Activated naive CD8-positive, alpha-beta T cell treated with anti-CD3 and anti-CD28 coated beads, Interleukin-2, amount 50 U/mL, for 24 hours (primary cell): ENCODE measurements at regions not wholly inside any gene's neighbourhood (a gene's known extent, or its start where the extent isn't known, plus 50 kb on each side); places are given as distances from the start of the nearest gene placed in this dataset.
"Not testable (repeated sequence)": the region's sequence is repeated elsewhere in the genome, so short reads cannot be mapped to it uniquely, and the experiment has no call there.

ENCODE experiments used
- ATAC-seq: fragments of 150-1000 bp; cut with Tn5 transposase; one replicate; pipeline ENCODE4 v1.10.0; 2021
- DNase-seq: peaks from one replicate; pipeline ENCODE4 v3.0.0; 2021
- H3K27ac Mint-ChIP-seq: one replicate; pipeline ENCODE4 v1.8.0; 2021; ENCODE audit warnings: mild to moderate bottlenecking, mixed read lengths
- H3K27me3 Mint-ChIP-seq: one replicate; pipeline ENCODE4 v1.8.0; 2021; ENCODE audit warnings: mixed read lengths
- H3K36me3 Mint-ChIP-seq: one replicate; pipeline ENCODE4 v1.8.0; 2021; ENCODE audit warnings: low read depth, mixed read lengths
- H3K4me1 Mint-ChIP-seq: one replicate; pipeline ENCODE4 v1.8.0; 2021; ENCODE audit warnings: mixed read lengths
- H3K4me3 Mint-ChIP-seq: one replicate; pipeline ENCODE4 v1.8.0; 2021; ENCODE audit warnings: mild to moderate bottlenecking, moderate library complexity, mixed read lengths
- H3K9me3 Mint-ChIP-seq: one replicate; pipeline ENCODE4 v1.8.0; 2021; ENCODE audit warnings: mixed read lengths

GRCh38 chr2:89894988-89895387 lies 1203.5 kb downstream of the RPIA start:
- not testable (repeated sequence) for H3K9me3 Mint-ChIP-seq, ATAC-seq, H3K27me3 Mint-ChIP-seq, DNase-seq, H3K36me3 Mint-ChIP-seq, H3K4me3 Mint-ChIP-seq, H3K27ac Mint-ChIP-seq, H3K4me1 Mint-ChIP-seq

GRCh38 chr2:89895629-89896028 lies 1204.2 kb downstream of the RPIA start:
- not testable (repeated sequence) for ATAC-seq, H3K27ac Mint-ChIP-seq, H3K4me1 Mint-ChIP-seq, DNase-seq, H3K27me3 Mint-ChIP-seq, H3K4me3 Mint-ChIP-seq, H3K36me3 Mint-ChIP-seq, H3K9me3 Mint-ChIP-seq

GRCh38 chr2:89927018-89927417 lies 1235.5 kb downstream of the RPIA start:
- H3K27ac Mint-ChIP-seq, ATAC-seq, H3K27me3 Mint-ChIP-seq, H3K9me3 Mint-ChIP-seq, DNase-seq, H3K4me3 Mint-ChIP-seq, H3K4me1 Mint-ChIP-seq, H3K36me3 Mint-ChIP-seq: not testable (repeated sequence)

GRCh38 chr2:89935436-89935835 lies 1244.0 kb downstream of the RPIA start:
- not testable (repeated sequence) for H3K27ac Mint-ChIP-seq, H3K36me3 Mint-ChIP-seq, H3K9me3 Mint-ChIP-seq, DNase-seq, H3K4me3 Mint-ChIP-seq, ATAC-seq, H3K4me1 Mint-ChIP-seq, H3K27me3 Mint-ChIP-seq

- not testable (repeated sequence) for H3K4me3 Mint-ChIP-seq, H3K27ac Mint-ChIP-seq, H3K9me3 Mint-ChIP-seq, H3K27me3 Mint-ChIP-seq, ATAC-seq, H3K36me3 Mint-ChIP-seq, H3K4me1 Mint-ChIP-seq, DNase-seq
Measured at GRCh38 chr2:89936011-89936410, 1244.5 kb downstream of the RPIA start.

- H3K27me3 Mint-ChIP-seq, DNase-seq: not testable (repeated sequence)
Measured at GRCh38 chr2:89936559-89936958, 1245.1 kb downstream of the RPIA start.

GRCh38 chr2:89938756-89939155 lies 1247.3 kb downstream of the RPIA start:
- not testable (repeated sequence) for H3K27me3 Mint-ChIP-seq, H3K27ac Mint-ChIP-seq, H3K9me3 Mint-ChIP-seq, DNase-seq, H3K4me3 Mint-ChIP-seq, H3K4me1 Mint-ChIP-seq, H3K36me3 Mint-ChIP-seq
- peak; percentile 61 for ATAC-seq

More at GRCh38 chr2:89936559-89936958, 1245.1 kb downstream of the RPIA start:
- H3K4me3 Mint-ChIP-seq, H3K9me3 Mint-ChIP-seq, H3K4me1 Mint-ChIP-seq, H3K27ac Mint-ChIP-seq, ATAC-seq, H3K36me3 Mint-ChIP-seq: not testable (repeated sequence)

- not testable (repeated sequence) for H3K4me3 Mint-ChIP-seq, H3K36me3 Mint-ChIP-seq, H3K4me1 Mint-ChIP-seq, ATAC-seq, H3K27me3 Mint-ChIP-seq, H3K9me3 Mint-ChIP-seq, DNase-seq, H3K27ac Mint-ChIP-seq
Measured at GRCh38 chr2:89944267-89944666, 1252.8 kb downstream of the RPIA start.

- H3K27ac Mint-ChIP-seq, H3K36me3 Mint-ChIP-seq, ATAC-seq, H3K27me3 Mint-ChIP-seq, DNase-seq, H3K9me3 Mint-ChIP-seq, H3K4me1 Mint-ChIP-seq, H3K4me3 Mint-ChIP-seq: not testable (repeated sequence)
Measured at GRCh38 chr2:89945004-89945616, 1253.6 kb downstream of the RPIA start.

- not testable (repeated sequence) for H3K36me3 Mint-ChIP-seq, DNase-seq, ATAC-seq, H3K27me3 Mint-ChIP-seq, H3K4me3 Mint-ChIP-seq, H3K27ac Mint-ChIP-seq, H3K9me3 Mint-ChIP-seq, H3K4me1 Mint-ChIP-seq
Measured at GRCh38 chr2:89947208-89947815, 1255.8 kb downstream of the RPIA start.

- H3K27ac Mint-ChIP-seq, H3K4me3 Mint-ChIP-seq, DNase-seq, H3K4me1 Mint-ChIP-seq, ATAC-seq, H3K27me3 Mint-ChIP-seq, H3K36me3 Mint-ChIP-seq, H3K9me3 Mint-ChIP-seq: not testable (repeated sequence)
Measured at GRCh38 chr2:89948102-89948501, 1256.6 kb downstream of the RPIA start.

GRCh38 chr2:89950807-89951206 lies 1259.3 kb downstream of the RPIA start:
- DNase-seq = not testable (repeated sequence)

GRCh38 chr2:89957236-89957635 lies 1265.8 kb downstream of the RPIA start:
- ATAC-seq, H3K27me3 Mint-ChIP-seq, DNase-seq, H3K4me3 Mint-ChIP-seq, H3K9me3 Mint-ChIP-seq, H3K4me1 Mint-ChIP-seq, H3K36me3 Mint-ChIP-seq, H3K27ac Mint-ChIP-seq: not testable (repeated sequence)

More at GRCh38 chr2:89950807-89951206, 1259.3 kb downstream of the RPIA start:
- H3K4me1 Mint-ChIP-seq, H3K27me3 Mint-ChIP-seq, ATAC-seq, H3K27ac Mint-ChIP-seq, H3K4me3 Mint-ChIP-seq, H3K9me3 Mint-ChIP-seq, H3K36me3 Mint-ChIP-seq: not testable (repeated sequence)

- ATAC-seq, H3K36me3 Mint-ChIP-seq, H3K27me3 Mint-ChIP-seq, H3K4me3 Mint-ChIP-seq, H3K27ac Mint-ChIP-seq, DNase-seq, H3K9me3 Mint-ChIP-seq, H3K4me1 Mint-ChIP-seq: not testable (repeated sequence)
Measured at GRCh38 chr2:89959729-89960378, 1268.4 kb downstream of the RPIA start.

- not testable (repeated sequence) for H3K36me3 Mint-ChIP-seq, H3K4me3 Mint-ChIP-seq, H3K27ac Mint-ChIP-seq, DNase-seq, H3K9me3 Mint-ChIP-seq, ATAC-seq, H3K27me3 Mint-ChIP-seq, H3K4me1 Mint-ChIP-seq
Measured at GRCh38 chr2:89960570-89960969, 1269.1 kb downstream of the RPIA start.
